GM18870 (cell line): ENCODE measurements at regions not wholly inside any gene's neighbourhood (a gene's known extent, or its start where the extent isn't known, plus 50 kb on each side); places are given as distances from the start of the nearest gene placed in this dataset.

Source experiments
- ATAC-seq: cut with Tn5 transposase; IDR thresholded peaks from one replicate; pipeline ENCODE4 v1.9.1; 2021; ENCODE audit warnings: moderate library complexity; ENCODE audit not compliant: unreplicated experiment

- no peak for ATAC-seq
These were observed 231.3 kb downstream of the MDFIC start for GRCh38 chr7:115153176-115153575.

- ATAC-seq = no peak
These were observed 224.3 kb downstream of the MDFIC start for GRCh38 chr7:115146148-115146547.

GRCh38 chr7:115145512-115145911, 223.6 kb downstream of the MDFIC start:
- ATAC-seq = peak; percentile 99

GRCh38 chr7:115137816-115138215, 215.9 kb downstream of the MDFIC start:
- no peak for ATAC-seq

GRCh38 chr7:115136796-115137443, 215.0 kb downstream of the MDFIC start:
- no peak for ATAC-seq

GRCh38 chr7:115135769-115136410, 214.0 kb downstream of the MDFIC start:
- ATAC-seq = peak; percentile 86

GRCh38 chr7:115135146-115135545, 213.3 kb downstream of the MDFIC start:
- ATAC-seq = no peak

GRCh38 chr7:115133248-115133647, 211.4 kb downstream of the MDFIC start:
- ATAC-seq = no peak

- no peak for ATAC-seq
These were observed 210.2 kb downstream of the MDFIC start for GRCh38 chr7:115132096-115132495.

GRCh38 chr7:115128154-115128553, 206.3 kb downstream of the MDFIC start:
- no peak for ATAC-seq

- ATAC-seq = no peak
These were observed 205.6 kb downstream of the MDFIC start for GRCh38 chr7:115127399-115128021.

- no peak for ATAC-seq
These were observed 203.9 kb downstream of the MDFIC start for GRCh38 chr7:115125750-115126149.

GRCh38 chr7:115125312-115125711, 203.4 kb downstream of the MDFIC start:
- no peak for ATAC-seq

GRCh38 chr7:115124409-115124939, 202.6 kb downstream of the MDFIC start:
- no peak for ATAC-seq

GRCh38 chr7:115123441-115123840, 201.5 kb downstream of the MDFIC start:
- no peak for ATAC-seq

- ATAC-seq = no peak
These were observed 200.5 kb downstream of the MDFIC start for GRCh38 chr7:115122388-115122787.

- no peak for ATAC-seq
These were observed 195.9 kb downstream of the MDFIC start for GRCh38 chr7:115117748-115118147.

GRCh38 chr7:115116773-115117715, 195.2 kb downstream of the MDFIC start:
- peak; percentile 77 for ATAC-seq

GRCh38 chr7:115113776-115114175, 191.9 kb downstream of the MDFIC start:
- no peak for ATAC-seq

GRCh38 chr7:115113131-115113530, 191.2 kb downstream of the MDFIC start:
- no peak for ATAC-seq

GRCh38 chr7:115110523-115110922, 188.6 kb downstream of the MDFIC start:
- ATAC-seq = no peak
